ENCODE measurements at regions not wholly inside any gene's neighbourhood (a gene's known extent, or its start where the extent isn't known, plus 50 kb on each side); places are given as distances from the start of the nearest gene placed in this dataset.

GRCh38 chr2:120402067-120402433, 56.1 kb downstream of the INHBB start:
- TF ChIP-seq POLR2A (IDR thresholded peaks at IDR 0.05; ENCODE audit: low read depth, low read length) (no peak), TAF1 (IDR thresholded peaks at IDR 0.05; ENCODE audit: low read depth, low read length) (no peak)

Data from GM12891 (cell line).